Astrocyte of the spinal cord (primary cell): ENCODE measurements at regions not wholly inside any gene's neighbourhood (a gene's known extent, or its start where the extent isn't known, plus 50 kb on each side); places are given as distances from the start of the nearest gene placed in this dataset.

Source experiments
- DNase-seq: peaks from one replicate; pipeline ENCODE4 v3.0.0; 2011; ENCODE audit warnings: low read depth, low spot score
- H3K4me3 ChIP-seq: 2 replicates; pipeline ENCODE4 v1.5.1; 2011; ENCODE audit warnings: low read depth, mild to moderate bottlenecking, low read length, moderate library complexity
- CTCF ChIP-seq: IDR thresholded peaks from 2 replicates; pipeline ENCODE4 v1.5.1; 2012; ENCODE audit warnings: low read depth, mild to moderate bottlenecking, low read length, inconsistent platforms
- in situ Hi-C: cut with HindIII; loops from 2 replicates; pipeline ENCODE4 v1.10.0; 2017; ENCODE audit warnings: low sequenced_read_pairs

- no peak overlapping the region for H3K4me3 ChIP-seq
- in situ Hi-C loops = no loop called here
- no peak for DNase-seq
- no peak for TF ChIP-seq CTCF
Measured at GRCh38 chr14:79961197-79961596, 250.1 kb downstream of the DIO2 start.

- TF ChIP-seq CTCF = no peak
- in situ Hi-C loops = no loop called here
- no peak overlapping the region for H3K4me3 ChIP-seq
- no peak for DNase-seq
Measured at GRCh38 chr14:79960288-79960687, 251.0 kb downstream of the DIO2 start.

- TF ChIP-seq CTCF = no peak
- DNase-seq = no peak
- H3K4me3 ChIP-seq = no peak overlapping the region
- in situ Hi-C loops = no loop called here
Measured at GRCh38 chr14:79951572-79951971, 259.7 kb downstream of the DIO2 start.

GRCh38 chr14:79949906-79950305 lies 261.4 kb downstream of the DIO2 start:
- H3K4me3 ChIP-seq = no peak overlapping the region
- in situ Hi-C loops = no loop called here
- DNase-seq = no peak
- TF ChIP-seq CTCF = no peak

GRCh38 chr14:79947440-79948054 lies 263.8 kb downstream of the DIO2 start:
- TF ChIP-seq CTCF = no peak
- in situ Hi-C loops = no loop called here
- no peak for DNase-seq
- no peak overlapping the region for H3K4me3 ChIP-seq

- in situ Hi-C loops = no loop called here
- no peak overlapping the region for H3K4me3 ChIP-seq
- TF ChIP-seq CTCF = no peak
- no peak for DNase-seq
Measured at GRCh38 chr14:79939235-79939634, 272.1 kb downstream of the DIO2 start.

GRCh38 chr14:79938185-79938584 lies 273.1 kb downstream of the DIO2 start:
- no peak for DNase-seq
- H3K4me3 ChIP-seq = no peak overlapping the region
- in situ Hi-C loops = no loop called here
- TF ChIP-seq CTCF = no peak
